H7 (cell line): ENCODE measurements at regions not wholly inside any gene's neighbourhood (a gene's known extent, or its start where the extent isn't known, plus 50 kb on each side); places are given as distances from the start of the nearest gene placed in this dataset.
A peak's percentile ranks its signal among the peaks of the same experiment; 100 is the strongest.

Experiments used
- DNase-seq: peaks from one replicate; pipeline ENCODE4 v3.0.0; 2012
- H3K27me3 ChIP-seq: 2 replicates; pipeline ENCODE4 v1.6.0; 2011; ENCODE audit warnings: mild to moderate bottlenecking, low read length; ENCODE audit not compliant: control insufficient read depth, insufficient read depth
- H3K36me3 ChIP-seq: replicated peaks from 2 replicates; pipeline ENCODE4 v1.5.1; 2011; ENCODE audit warnings: low read length; ENCODE audit not compliant: control insufficient read depth, insufficient read depth
- H3K4me3 ChIP-seq: 2 replicates; pipeline ENCODE4 v1.5.1; 2011; ENCODE audit warnings: low read depth, mild to moderate bottlenecking, control low read depth, low read length, moderate library complexity; ENCODE audit not compliant: insufficient read depth

GRCh38 chr18:77647472-77647871 is 397.8 kb downstream of the GALR1 start:
- no peak for DNase-seq
- Histone ChIP-seq H3K36me3 (no peaks in the 10 kb centered on the region), H3K4me3 (no peak overlapping the region), H3K27me3 (no peaks in the 10 kb centered on the region)

- Histone ChIP-seq H3K36me3 (no peaks in the 10 kb centered on the region), H3K4me3 (no peak overlapping the region), H3K27me3 (no peaks in the 10 kb centered on the region; the same call in 1 of the 2 replicates)
- no peak for DNase-seq
These were observed 398.8 kb downstream of the GALR1 start for GRCh38 chr18:77648411-77648810.

GRCh38 chr18:77650799-77651385 is 401.2 kb downstream of the GALR1 start:
- Histone ChIP-seq H3K36me3 (no peaks in the 10 kb centered on the region), H3K4me3 (no peak overlapping the region), H3K27me3 (no peaks in the 10 kb centered on the region; the same call in 1 of the 2 replicates)
- DNase-seq = peak; percentile 95

GRCh38 chr18:77651441-77651840 is 401.8 kb downstream of the GALR1 start:
- no peaks in the 10 kb centered on the region; the same call in 1 of the 2 replicates for H3K27me3 ChIP-seq
- H3K36me3 ChIP-seq = no peaks in the 10 kb centered on the region
- no peak overlapping the region for H3K4me3 ChIP-seq
- DNase-seq = no peak

GRCh38 chr18:77653792-77654191 is 404.1 kb downstream of the GALR1 start:
- Histone ChIP-seq H3K27me3 (no peaks in the 10 kb centered on the region; the same call in 1 of the 2 replicates), H3K36me3 (no peaks in the 10 kb centered on the region), H3K4me3 (no peak overlapping the region)
- DNase-seq = no peak

- Histone ChIP-seq H3K4me3 (no peak overlapping the region), H3K27me3 (no peaks in the 10 kb centered on the region; the same call in 1 of the 2 replicates), H3K36me3 (no peaks in the 10 kb centered on the region)
- DNase-seq = no peak
These were observed 404.7 kb downstream of the GALR1 start for GRCh38 chr18:77654302-77654701.

GRCh38 chr18:77657651-77658298 is 408.1 kb downstream of the GALR1 start:
- no peak overlapping the region for H3K4me3 ChIP-seq
- no peaks in the 10 kb centered on the region; the same call in 1 of the 2 replicates for H3K27me3 ChIP-seq
- H3K36me3 ChIP-seq = no peaks in the 10 kb centered on the region
- no peak for DNase-seq

GRCh38 chr18:77658299-77658662 is 408.6 kb downstream of the GALR1 start:
- DNase-seq = no peak
- Histone ChIP-seq H3K27me3 (no peaks in the 10 kb centered on the region), H3K36me3 (no peaks in the 10 kb centered on the region), H3K4me3 (no peak overlapping the region)

- DNase-seq = no peak
- no peaks in the 10 kb centered on the region for H3K36me3 ChIP-seq
- H3K4me3 ChIP-seq = no peak overlapping the region
- H3K27me3 ChIP-seq = no peaks in the 10 kb centered on the region
These were observed 409.3 kb downstream of the GALR1 start for GRCh38 chr18:77658751-77659448.

GRCh38 chr18:77666613-77667012 is 417.0 kb downstream of the GALR1 start:
- no peak overlapping the region for H3K4me3 ChIP-seq
- DNase-seq = no peak

GRCh38 chr18:77668219-77668618 is 418.6 kb downstream of the GALR1 start:
- no peak overlapping the region for H3K4me3 ChIP-seq
- no peaks in the 10 kb centered on the region for H3K36me3 ChIP-seq
- no peaks in the 10 kb centered on the region for H3K27me3 ChIP-seq
- DNase-seq = peak; percentile 40

More at GRCh38 chr18:77666613-77667012, 417.0 kb downstream of the GALR1 start:
- Histone ChIP-seq H3K36me3 (no peaks in the 10 kb centered on the region), H3K27me3 (no peaks in the 10 kb centered on the region)

- Histone ChIP-seq H3K27me3 (no peaks in the 10 kb centered on the region), H3K4me3 (no peak overlapping the region), H3K36me3 (no peaks in the 10 kb centered on the region)
- DNase-seq = no peak
These were observed 419.7 kb downstream of the GALR1 start for GRCh38 chr18:77669331-77669730.

- DNase-seq = peak; percentile 77
- Histone ChIP-seq H3K36me3 (no peaks in the 10 kb centered on the region), H3K4me3 (peak overlapping the region; percentile 2; the same call in 1 of the 2 replicates), H3K27me3 (no peaks in the 10 kb centered on the region)
These were observed 422.0 kb downstream of the GALR1 start for GRCh38 chr18:77671456-77672167.

- H3K4me3 ChIP-seq = no peak overlapping the region
- DNase-seq = peak; percentile 60
These were observed 427.3 kb downstream of the GALR1 start for GRCh38 chr18:77676910-77677309.

More at GRCh38 chr18:77676910-77677309, 427.3 kb downstream of the GALR1 start:
- no peaks in the 10 kb centered on the region for H3K36me3 ChIP-seq
- H3K27me3 ChIP-seq = no peaks in the 10 kb centered on the region
